ENCODE measurements at regions not wholly inside any gene's neighbourhood (a gene's known extent, or its start where the extent isn't known, plus 50 kb on each side); places are given as distances from the start of the nearest gene placed in this dataset.

DNA sequence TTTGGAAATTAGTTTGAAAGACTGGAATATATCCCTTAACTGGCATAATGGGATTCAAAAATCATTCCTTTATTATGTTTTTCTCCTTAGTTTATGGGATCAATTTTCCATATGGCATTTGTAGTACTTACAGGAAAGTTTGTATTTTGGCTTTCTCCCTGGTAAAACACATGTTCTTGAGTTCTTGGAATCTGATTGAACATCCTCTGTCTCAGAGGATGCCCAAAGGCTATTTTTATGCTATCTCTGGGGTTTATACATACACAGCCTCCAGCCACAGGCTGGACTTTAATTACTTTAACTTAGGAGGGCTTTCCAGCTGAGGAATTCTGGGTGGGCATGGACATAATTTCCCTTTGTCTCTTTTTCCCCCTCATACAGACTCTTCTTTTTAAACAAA lies 236.4 kb downstream of the HGF start:
- Histone ChIP-seq H3K9ac (ENCODE audit: low read depth in 1 of 2, low read length in 2 of 2) (no peak overlapping the region), H3K27me3 (ENCODE audit: control insufficient read depth in 4 of 4, insufficient read depth in 4 of 4, low read length in 3 of 4) (no peaks in the 10 kb centered on the region), H3K4me3 (ENCODE audit: low read depth in 1 of 3, low read length in 3 of 3) (no peak overlapping the region), H3K27ac (ENCODE audit: low read depth in 1 of 2, low read length in 2 of 2) (no peak overlapping the region), H3K36me3 (ENCODE audit: control insufficient read depth in 4 of 4, insufficient read depth in 3 of 4, low read depth in 1 of 4, low read length in 3 of 4) (no peaks in the 10 kb centered on the region), H3K9me3 (ENCODE audit: control insufficient read depth in 4 of 4, low read length in 3 of 4) (no peaks in the 10 kb centered on the region), H3K4me1 (ENCODE audit: control insufficient read depth in 4 of 4, insufficient read depth in 4 of 4, low read length in 3 of 4) (no peaks in the 10 kb centered on the region)
- DNase-seq (ENCODE audit: low spot score), result no peak
- TF ChIP-seq, protein P1, sequence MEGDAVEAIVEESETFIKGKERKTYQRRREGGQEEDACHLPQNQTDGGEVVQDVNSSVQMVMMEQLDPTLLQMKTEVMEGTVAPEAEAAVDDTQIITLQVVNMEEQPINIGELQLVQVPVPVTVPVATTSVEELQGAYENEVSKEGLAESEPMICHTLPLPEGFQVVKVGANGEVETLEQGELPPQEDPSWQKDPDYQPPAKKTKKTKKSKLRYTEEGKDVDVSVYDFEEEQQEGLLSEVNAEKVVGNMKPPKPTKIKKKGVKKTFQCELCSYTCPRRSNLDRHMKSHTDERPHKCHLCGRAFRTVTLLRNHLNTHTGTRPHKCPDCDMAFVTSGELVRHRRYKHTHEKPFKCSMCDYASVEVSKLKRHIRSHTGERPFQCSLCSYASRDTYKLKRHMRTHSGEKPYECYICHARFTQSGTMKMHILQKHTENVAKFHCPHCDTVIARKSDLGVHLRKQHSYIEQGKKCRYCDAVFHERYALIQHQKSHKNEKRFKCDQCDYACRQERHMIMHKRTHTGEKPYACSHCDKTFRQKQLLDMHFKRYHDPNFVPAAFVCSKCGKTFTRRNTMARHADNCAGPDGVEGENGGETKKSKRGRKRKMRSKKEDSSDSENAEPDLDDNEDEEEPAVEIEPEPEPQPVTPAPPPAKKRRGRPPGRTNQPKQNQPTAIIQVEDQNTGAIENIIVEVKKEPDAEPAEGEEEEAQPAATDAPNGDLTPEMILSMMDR (IDR thresholded peaks at IDR 0.05; ENCODE audit: low read depth, low read length, missing input control), result no peak
- TF ChIP-seq, protein P2, sequence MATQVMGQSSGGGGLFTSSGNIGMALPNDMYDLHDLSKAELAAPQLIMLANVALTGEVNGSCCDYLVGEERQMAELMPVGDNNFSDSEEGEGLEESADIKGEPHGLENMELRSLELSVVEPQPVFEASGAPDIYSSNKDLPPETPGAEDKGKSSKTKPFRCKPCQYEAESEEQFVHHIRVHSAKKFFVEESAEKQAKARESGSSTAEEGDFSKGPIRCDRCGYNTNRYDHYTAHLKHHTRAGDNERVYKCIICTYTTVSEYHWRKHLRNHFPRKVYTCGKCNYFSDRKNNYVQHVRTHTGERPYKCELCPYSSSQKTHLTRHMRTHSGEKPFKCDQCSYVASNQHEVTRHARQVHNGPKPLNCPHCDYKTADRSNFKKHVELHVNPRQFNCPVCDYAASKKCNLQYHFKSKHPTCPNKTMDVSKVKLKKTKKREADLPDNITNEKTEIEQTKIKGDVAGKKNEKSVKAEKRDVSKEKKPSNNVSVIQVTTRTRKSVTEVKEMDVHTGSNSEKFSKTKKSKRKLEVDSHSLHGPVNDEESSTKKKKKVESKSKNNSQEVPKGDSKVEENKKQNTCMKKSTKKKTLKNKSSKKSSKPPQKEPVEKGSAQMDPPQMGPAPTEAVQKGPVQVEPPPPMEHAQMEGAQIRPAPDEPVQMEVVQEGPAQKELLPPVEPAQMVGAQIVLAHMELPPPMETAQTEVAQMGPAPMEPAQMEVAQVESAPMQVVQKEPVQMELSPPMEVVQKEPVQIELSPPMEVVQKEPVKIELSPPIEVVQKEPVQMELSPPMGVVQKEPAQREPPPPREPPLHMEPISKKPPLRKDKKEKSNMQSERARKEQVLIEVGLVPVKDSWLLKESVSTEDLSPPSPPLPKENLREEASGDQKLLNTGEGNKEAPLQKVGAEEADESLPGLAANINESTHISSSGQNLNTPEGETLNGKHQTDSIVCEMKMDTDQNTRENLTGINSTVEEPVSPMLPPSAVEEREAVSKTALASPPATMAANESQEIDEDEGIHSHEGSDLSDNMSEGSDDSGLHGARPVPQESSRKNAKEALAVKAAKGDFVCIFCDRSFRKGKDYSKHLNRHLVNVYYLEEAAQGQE (IDR thresholded peaks at IDR 0.05), result no peak
- no peak for TF ChIP-seq RXRA (IDR thresholded peaks at IDR 0.05)

DNA sequence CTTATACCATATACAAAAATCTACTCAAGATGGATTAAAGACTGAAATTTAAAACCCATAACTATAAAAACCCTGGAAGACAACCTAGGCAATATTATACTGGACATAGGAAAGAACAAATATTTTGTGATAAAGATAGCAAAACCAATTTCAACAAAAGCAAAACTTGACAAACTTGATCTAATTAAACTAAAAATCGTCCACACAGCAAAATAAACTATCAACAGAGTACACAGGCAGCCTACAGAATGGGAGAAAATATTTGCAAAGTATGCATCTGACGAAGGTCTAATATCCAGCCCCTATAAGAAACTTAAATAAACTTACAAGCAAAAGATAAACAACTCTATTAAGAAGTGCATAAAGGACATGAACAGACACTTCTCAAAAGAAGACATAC lies 240.1 kb downstream of the HGF start:
- H3K27me3 ChIP-seq (ENCODE audit: control insufficient read depth in 4 of 4, insufficient read depth in 4 of 4, low read length in 3 of 4), result no peaks in the 10 kb centered on the region
- H3K4me3 ChIP-seq (ENCODE audit: low read depth in 1 of 3, low read length in 3 of 3), result no peak overlapping the region
- 59% methylated on average over 2 of the region's 2 CpGs for WGBS
- no peak for DNase-seq (ENCODE audit: low spot score)
- no peaks in the 10 kb centered on the region for H3K9me3 ChIP-seq (ENCODE audit: control insufficient read depth in 4 of 4, low read length in 3 of 4)
- H3K36me3 ChIP-seq (ENCODE audit: control insufficient read depth in 4 of 4, insufficient read depth in 3 of 4, low read depth in 1 of 4, low read length in 3 of 4), result no peaks in the 10 kb centered on the region
- no peak overlapping the region for H3K27ac ChIP-seq (ENCODE audit: low read depth in 1 of 2, low read length in 2 of 2)
- H3K4me1 ChIP-seq (ENCODE audit: control insufficient read depth in 4 of 4, insufficient read depth in 4 of 4, low read length in 3 of 4), result no peaks in the 10 kb centered on the region
- TF ChIP-seq JUND (IDR thresholded peaks at IDR 0.05) (no peak), YY1 (IDR thresholded peaks at IDR 0.05) (no peak), SP1 (IDR thresholded peaks at IDR 0.05) (no peak), FOXA2 (IDR thresholded peaks at IDR 0.05) (no peak), TAF1 (conservative IDR thresholded peaks at IDR 0.05) (no peak), RXRA (IDR thresholded peaks at IDR 0.05) (no peak), NR2F2 (IDR thresholded peaks at IDR 0.05) (no peak), FOXA1 (IDR thresholded peaks at IDR 0.05) (no peak), HNF4A (conservative IDR thresholded peaks at IDR 0.05) (no peak)
- no peak overlapping the region for H3K9ac ChIP-seq (ENCODE audit: low read depth in 1 of 2, low read length in 2 of 2)

DNA sequence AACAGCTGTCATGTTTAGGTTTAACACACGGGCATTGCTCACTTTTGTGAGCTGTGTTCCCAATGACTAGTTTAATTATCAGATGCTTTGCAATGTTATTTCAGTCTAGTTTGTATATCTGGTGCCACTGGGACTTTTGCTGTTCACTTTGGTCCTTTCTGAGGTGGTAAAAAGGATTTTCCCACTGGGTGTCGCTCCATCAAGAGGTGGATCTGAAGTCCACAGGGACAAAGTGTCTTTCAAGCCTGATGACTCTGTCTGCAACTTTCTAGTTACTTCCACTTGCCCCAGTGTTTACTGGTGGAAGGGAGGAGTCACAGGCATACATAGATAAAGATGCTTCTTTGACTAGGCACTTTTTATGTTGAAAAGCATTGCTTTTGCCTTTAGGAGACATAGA lies 242.2 kb downstream of the HGF start:
- H3K9me3 ChIP-seq (ENCODE audit: control insufficient read depth in 4 of 4, low read length in 3 of 4), result no peaks in the 10 kb centered on the region
- H3K4me1 ChIP-seq (ENCODE audit: control insufficient read depth in 4 of 4, insufficient read depth in 4 of 4, low read length in 3 of 4), result no peaks in the 10 kb centered on the region
- DNase-seq (ENCODE audit: low spot score), result no peak
- no peak overlapping the region for H3K4me3 ChIP-seq (ENCODE audit: low read depth in 1 of 3, low read length in 3 of 3)
- H3K27me3 ChIP-seq (ENCODE audit: control insufficient read depth in 4 of 4, insufficient read depth in 4 of 4, low read length in 3 of 4), result no peaks in the 10 kb centered on the region
- no peak overlapping the region for H3K27ac ChIP-seq (ENCODE audit: low read depth in 1 of 2, low read length in 2 of 2)
- no peak overlapping the region for H3K9ac ChIP-seq (ENCODE audit: low read depth in 1 of 2, low read length in 2 of 2)
- 65% methylated on average over 2 of the region's 2 CpGs for WGBS
- H3K36me3 ChIP-seq (ENCODE audit: control insufficient read depth in 4 of 4, insufficient read depth in 3 of 4, low read depth in 1 of 4, low read length in 3 of 4), result no peaks in the 10 kb centered on the region
- TF ChIP-seq EGR1 (IDR thresholded peaks at IDR 0.05; ENCODE audit: low read depth in 2 of 2) (no peak), FOXA1 (IDR thresholded peaks at IDR 0.05) (no peak), HNF4A (conservative IDR thresholded peaks at IDR 0.05) (no peak), YY1 (IDR thresholded peaks at IDR 0.05) (no peak), TAF1 (conservative IDR thresholded peaks at IDR 0.05) (no peak), GABPA (IDR thresholded peaks at IDR 0.05 in 1 of 2, conservative IDR thresholded peaks at IDR 0.05 in 1 of 2) (no peak), RXRA (IDR thresholded peaks at IDR 0.05) (no peak), RAD21 (IDR thresholded peaks at IDR 0.05) (no peak), MAX (IDR thresholded peaks at IDR 0.05) (no peak), HNF4G (IDR thresholded peaks at IDR 0.05) (no peak), SP1 (IDR thresholded peaks at IDR 0.05) (no peak)
- TF ChIP-seq, protein P3, sequence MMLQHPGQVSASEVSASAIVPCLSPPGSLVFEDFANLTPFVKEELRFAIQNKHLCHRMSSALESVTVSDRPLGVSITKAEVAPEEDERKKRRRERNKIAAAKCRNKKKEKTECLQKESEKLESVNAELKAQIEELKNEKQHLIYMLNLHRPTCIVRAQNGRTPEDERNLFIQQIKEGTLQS (IDR thresholded peaks at IDR 0.05), result no peak
- TF ChIP-seq, protein P4, sequence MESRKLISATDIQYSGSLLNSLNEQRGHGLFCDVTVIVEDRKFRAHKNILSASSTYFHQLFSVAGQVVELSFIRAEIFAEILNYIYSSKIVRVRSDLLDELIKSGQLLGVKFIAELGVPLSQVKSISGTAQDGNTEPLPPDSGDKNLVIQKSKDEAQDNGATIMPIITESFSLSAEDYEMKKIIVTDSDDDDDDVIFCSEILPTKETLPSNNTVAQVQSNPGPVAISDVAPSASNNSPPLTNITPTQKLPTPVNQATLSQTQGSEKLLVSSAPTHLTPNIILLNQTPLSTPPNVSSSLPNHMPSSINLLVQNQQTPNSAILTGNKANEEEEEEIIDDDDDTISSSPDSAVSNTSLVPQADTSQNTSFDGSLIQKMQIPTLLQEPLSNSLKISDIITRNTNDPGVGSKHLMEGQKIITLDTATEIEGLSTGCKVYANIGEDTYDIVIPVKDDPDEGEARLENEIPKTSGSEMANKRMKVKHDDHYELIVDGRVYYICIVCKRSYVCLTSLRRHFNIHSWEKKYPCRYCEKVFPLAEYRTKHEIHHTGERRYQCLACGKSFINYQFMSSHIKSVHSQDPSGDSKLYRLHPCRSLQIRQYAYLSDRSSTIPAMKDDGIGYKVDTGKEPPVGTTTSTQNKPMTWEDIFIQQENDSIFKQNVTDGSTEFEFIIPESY (IDR thresholded peaks at IDR 0.05), result no peak
- TF ChIP-seq, protein P2 (IDR thresholded peaks at IDR 0.05), result no peak
